DND-41 (cell line): ENCODE measurements at regions not wholly inside any gene's neighbourhood (a gene's known extent, or its start where the extent isn't known, plus 50 kb on each side); places are given as distances from the start of the nearest gene placed in this dataset.
A peak's percentile ranks its signal among the peaks of the same experiment; 100 is the strongest.

Experiments
- ATAC-seq: fragments of 200-7000 bp; cut with Tn5 transposase; 3 replicates; pipeline ENCODE4 v1.9.1; 2021; ENCODE audit warnings: low read depth; ENCODE audit not compliant: insufficient read depth
- DNase-seq: peaks from one replicate; pipeline ENCODE4 v3.0.0-alpha.2; 2020
- H2AFZ ChIP-seq: 2 replicates; pipeline ENCODE4 v1.6.0; 2012; ENCODE audit warnings: low read depth, low read length
- H3K27ac ChIP-seq: 2 replicates; pipeline ENCODE4 v1.5.1; 2012; ENCODE audit warnings: low read length, inconsistent platforms
- H3K27me3 ChIP-seq: fragments of 200-600 bp; sonication (generic); 2 replicates; pipeline ENCODE4 v1.6.0; 2012; ENCODE audit warnings: low read length, mild to moderate bottlenecking, inconsistent platforms; ENCODE audit not compliant: insufficient read depth, poor library complexity
- H3K36me3 ChIP-seq: 2 replicates; pipeline ENCODE4 v1.5.1; 2012; ENCODE audit warnings: low read length, inconsistent platforms; ENCODE audit not compliant: insufficient read depth
- H3K4me1 ChIP-seq: 2 replicates; pipeline ENCODE4 v1.5.1; 2012; ENCODE audit warnings: mild to moderate bottlenecking, low read length; ENCODE audit not compliant: insufficient read depth
- H3K4me2 ChIP-seq: 2 replicates; pipeline ENCODE4 v1.6.0; 2012; ENCODE audit warnings: mild to moderate bottlenecking, moderate library complexity, low read length, inconsistent platforms; ENCODE audit not compliant: insufficient read depth
- H3K4me3 ChIP-seq, 2 experiments: fragments of 200-600 bp in 1 of 2; shearing (Covaris generic) in 1 of 2; 2 replicates each; pipeline ENCODE4 v1.5.1; 2012 to 2016; ENCODE audit warnings: inconsistent platforms in 2 of 2, low read length in 2 of 2, mild to moderate bottlenecking in 2 of 2, low read depth in 1 of 2, moderate library complexity in 1 of 2
- H3K79me2 ChIP-seq: 2 replicates; pipeline ENCODE4 v1.6.0; 2012; ENCODE audit warnings: low read length, inconsistent platforms; ENCODE audit not compliant: insufficient read depth
- H3K9ac ChIP-seq: 2 replicates; pipeline ENCODE4 v1.6.0; 2012; ENCODE audit warnings: low read depth, mild to moderate bottlenecking, inconsistent platforms, low read length, moderate library complexity
- H3K9me3 ChIP-seq: 2 replicates; pipeline ENCODE4 v1.5.1; 2012; ENCODE audit warnings: low read length, moderate library complexity, mild to moderate bottlenecking, inconsistent platforms; ENCODE audit not compliant: insufficient read depth, severe bottlenecking
- H4K20me1 ChIP-seq: 2 replicates; pipeline ENCODE4 v1.6.0; 2012; ENCODE audit warnings: low read length; ENCODE audit not compliant: insufficient read depth
- EZH2 ChIP-seq: IDR thresholded peaks from 3 replicates; pipeline ENCODE4 v1.6.1; 2012; ENCODE audit warnings: borderline replicate concordance, low read depth, mild to moderate bottlenecking, moderate library complexity, low read length, inconsistent platforms; ENCODE audit not compliant: severe bottlenecking
- TF ChIP-seq, protein P1 (sequence below): IDR thresholded peaks from 2 replicates; pipeline ENCODE4 v1.5.1; 2012; ENCODE audit warnings: borderline replicate concordance, low read length, moderate library complexity, mild to moderate bottlenecking; ENCODE audit not compliant: poor library complexity, severe bottlenecking; ENCODE audit errors: extremely low read depth

DNA sequence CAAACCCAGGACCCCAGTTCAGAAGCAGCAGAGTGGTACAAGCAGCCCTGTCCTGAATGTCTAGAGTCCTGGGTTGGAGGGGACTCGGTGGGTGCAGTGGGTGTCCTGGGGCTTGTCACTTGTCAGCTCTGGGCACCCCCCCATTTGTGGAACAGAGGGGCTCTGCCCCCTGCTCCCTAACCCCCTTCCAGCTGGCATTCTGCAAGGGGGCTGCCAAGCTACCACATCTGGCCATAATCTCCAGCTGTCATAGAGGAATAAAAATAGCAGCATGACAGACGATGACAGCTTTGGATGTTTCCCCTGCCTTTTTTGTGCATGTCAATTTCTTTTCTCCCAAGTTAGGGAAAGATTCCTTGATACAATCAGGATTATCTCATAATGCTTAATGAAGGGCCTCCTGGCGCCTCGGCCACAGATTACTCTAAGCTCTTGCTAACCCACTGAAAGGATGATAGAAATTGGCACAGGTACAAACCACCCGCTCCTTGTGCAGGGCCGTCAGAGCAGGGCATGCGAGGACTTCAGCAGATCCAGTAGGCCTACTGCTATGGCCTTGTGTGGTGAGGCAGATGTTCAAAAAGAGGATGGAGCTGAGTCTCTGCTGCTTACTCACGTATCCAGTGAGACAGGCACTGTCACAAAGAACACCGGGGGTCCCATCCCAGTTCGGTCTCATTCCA lies 83.0 kb downstream of the ISX start:
- TF ChIP-seq, protein P1, sequence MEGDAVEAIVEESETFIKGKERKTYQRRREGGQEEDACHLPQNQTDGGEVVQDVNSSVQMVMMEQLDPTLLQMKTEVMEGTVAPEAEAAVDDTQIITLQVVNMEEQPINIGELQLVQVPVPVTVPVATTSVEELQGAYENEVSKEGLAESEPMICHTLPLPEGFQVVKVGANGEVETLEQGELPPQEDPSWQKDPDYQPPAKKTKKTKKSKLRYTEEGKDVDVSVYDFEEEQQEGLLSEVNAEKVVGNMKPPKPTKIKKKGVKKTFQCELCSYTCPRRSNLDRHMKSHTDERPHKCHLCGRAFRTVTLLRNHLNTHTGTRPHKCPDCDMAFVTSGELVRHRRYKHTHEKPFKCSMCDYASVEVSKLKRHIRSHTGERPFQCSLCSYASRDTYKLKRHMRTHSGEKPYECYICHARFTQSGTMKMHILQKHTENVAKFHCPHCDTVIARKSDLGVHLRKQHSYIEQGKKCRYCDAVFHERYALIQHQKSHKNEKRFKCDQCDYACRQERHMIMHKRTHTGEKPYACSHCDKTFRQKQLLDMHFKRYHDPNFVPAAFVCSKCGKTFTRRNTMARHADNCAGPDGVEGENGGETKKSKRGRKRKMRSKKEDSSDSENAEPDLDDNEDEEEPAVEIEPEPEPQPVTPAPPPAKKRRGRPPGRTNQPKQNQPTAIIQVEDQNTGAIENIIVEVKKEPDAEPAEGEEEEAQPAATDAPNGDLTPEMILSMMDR = no peak
- TF ChIP-seq EZH2 = no peak
- Histone ChIP-seq H3K9ac (no peak overlapping the region), H3K79me2 (no peaks in the 10 kb centered on the region), H3K4me2 (no peak overlapping the region), H2AFZ (no peak overlapping the region), H3K36me3 (no peaks in the 10 kb centered on the region), H4K20me1 (0 out of 2 replicates have a peak, but pooled peaks cover 1% of the 10 kb centered on the region), H3K4me1 (no peaks in the 10 kb centered on the region), H3K9me3 (no peaks in the 10 kb centered on the region), H3K4me3 (no peak overlapping the region), H3K27ac (no peak overlapping the region), H3K27me3 (peaks cover 7% of the 10 kb centered on the region)
- no peak for DNase-seq
- no peak for ATAC-seq

DNA sequence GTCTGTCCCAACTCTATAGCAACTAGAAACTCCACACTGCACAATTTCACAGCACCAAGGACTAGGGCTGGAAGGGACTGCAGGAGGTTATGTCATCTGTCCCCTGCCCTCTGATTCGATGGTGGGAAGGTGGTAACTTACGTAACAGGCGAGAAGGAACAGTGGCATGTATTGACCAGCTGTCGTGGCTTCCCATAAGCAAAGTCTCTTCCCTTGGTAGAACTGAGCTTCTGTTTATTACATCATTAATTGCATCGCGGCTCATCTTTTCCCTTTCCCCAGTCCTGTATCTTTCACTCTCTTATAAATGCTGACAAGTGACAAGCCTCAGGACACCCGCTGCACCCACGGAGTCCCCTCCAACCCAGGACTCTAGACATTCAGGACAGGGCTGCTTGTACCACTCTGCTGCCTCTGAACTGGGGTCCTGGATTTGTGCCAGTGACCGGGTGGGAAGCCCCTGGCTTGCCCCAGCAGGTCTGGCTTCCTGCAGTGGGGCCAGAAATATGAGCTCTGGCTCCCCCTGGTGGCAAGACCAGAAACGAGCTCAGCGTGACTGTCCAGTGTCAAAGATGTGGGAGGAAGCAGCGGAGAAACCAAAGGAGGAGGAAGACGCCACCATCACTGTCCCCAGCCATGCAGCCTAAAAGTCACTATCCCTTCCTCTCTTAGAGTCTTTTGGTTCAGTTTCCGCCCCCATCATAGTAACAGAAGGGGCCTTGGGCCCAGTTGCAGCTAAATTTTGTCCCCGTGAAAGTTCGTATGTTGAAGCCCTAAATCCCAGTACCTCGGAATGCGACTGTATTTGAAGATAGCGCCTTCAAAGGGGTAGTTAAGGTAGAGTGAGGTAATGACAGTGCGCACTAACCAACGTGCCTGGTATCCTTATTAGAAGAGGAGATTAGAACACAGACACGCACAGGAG lies 84.5 kb downstream of the ISX start:
- Histone ChIP-seq H3K79me2 (no peaks in the 10 kb centered on the region), H3K4me1 (no peaks in the 10 kb centered on the region), H3K4me2 (no peak overlapping the region), H3K27ac (no peak overlapping the region), H4K20me1 (no peaks in the 10 kb centered on the region), H3K9ac (no peak overlapping the region), H3K36me3 (no peaks in the 10 kb centered on the region), H3K27me3 (peaks cover 3% of the 10 kb centered on the region), H2AFZ (no peak overlapping the region), H3K4me3 (no peak overlapping the region), H3K9me3 (no peaks in the 10 kb centered on the region)
- ATAC-seq = peak; percentile 76; the same call in 2 of the 3 replicates
- DNase-seq = peak; percentile 67
- TF ChIP-seq EZH2 = no peak
- TF ChIP-seq, protein P1 = peak; percentile 85

GRCh38 chr22:35152316-35152715 lies 86.4 kb downstream of the ISX start:
- Histone ChIP-seq H3K36me3 (no peaks in the 10 kb centered on the region), H3K27ac (no peak overlapping the region), H2AFZ (no peak overlapping the region), H3K9me3 (no peaks in the 10 kb centered on the region), H3K27me3 (no peaks in the 10 kb centered on the region), H3K4me1 (no peaks in the 10 kb centered on the region), H3K79me2 (no peaks in the 10 kb centered on the region), H3K4me3 (no peak overlapping the region), H4K20me1 (no peaks in the 10 kb centered on the region), H3K9ac (no peak overlapping the region), H3K4me2 (no peak overlapping the region)
- ATAC-seq = no peak
- no peak for DNase-seq
- TF ChIP-seq, protein P1 = no peak
- no peak for TF ChIP-seq EZH2
